ENCODE measurements at regions not wholly inside any gene's neighbourhood (a gene's known extent, or its start where the extent isn't known, plus 50 kb on each side); places are given as distances from the start of the nearest gene placed in this dataset.

- Histone ChIP-seq H2AFZ (no peak overlapping the region), H3K27me3 (no peaks in the 10 kb centered on the region), H3K79me2 (peaks cover 8% of the 10 kb centered on the region), H4K20me1 (ENCODE audit: insufficient read depth, poor library complexity, severe bottlenecking) (no peaks in the 10 kb centered on the region), H3K36me3 (replicated peaks; ENCODE audit: insufficient read depth, low read depth) (no peaks in the 10 kb centered on the region), H3K27ac (peak overlapping the region; percentile 95), H3K4me1 (ENCODE audit: insufficient read depth) (peaks cover 21% of the 10 kb centered on the region), H3K9me2 (replicated peaks; ENCODE audit: insufficient read depth) (no peaks in the 10 kb centered on the region), H3K4me3 (no peak overlapping the region), H3K9me3 (ENCODE audit: low read depth) (no peaks in the 10 kb centered on the region), H3K4me2 (no peak overlapping the region)
- 89% methylated on average over 4 of the region's 4 CpGs for WGBS (ENCODE audit: low lambda C conversion rate, missing lambda C conversion rate)
- TF ChIP-seq EZH2phosphoT487 (IDR thresholded peaks at IDR 0.05; ENCODE audit: low read depth, severe bottlenecking, unreplicated experiment) (no peak), CTCF (IDR thresholded peaks at IDR 0.05; ENCODE audit: poor library complexity) (no peak), EZH2 (IDR thresholded peaks at IDR 0.05; ENCODE audit: borderline replicate concordance) (no peak)
- peak; percentile 37 for DNase-seq (ENCODE audit: low spot score)
Measured at GRCh38 chr4:56252561-56253152, 134.6 kb downstream of the AASDH start.

GRCh38 chr4:56251556-56251955, 135.7 kb downstream of the AASDH start:
- Histone ChIP-seq H3K4me1 (ENCODE audit: insufficient read depth) (peaks cover 19% of the 10 kb centered on the region), H3K4me3 (no peak overlapping the region), H4K20me1 (ENCODE audit: insufficient read depth, poor library complexity, severe bottlenecking) (no peaks in the 10 kb centered on the region), H3K79me2 (peaks cover 8% of the 10 kb centered on the region), H3K4me2 (no peak overlapping the region), H3K9me3 (ENCODE audit: low read depth) (no peaks in the 10 kb centered on the region), H3K36me3 (replicated peaks; ENCODE audit: insufficient read depth, low read depth) (no peaks in the 10 kb centered on the region), H2AFZ (no peak overlapping the region), H3K27me3 (no peaks in the 10 kb centered on the region), H3K9me2 (replicated peaks; ENCODE audit: insufficient read depth) (no peaks in the 10 kb centered on the region), H3K27ac (no peak overlapping the region)
- no peak for DNase-seq (ENCODE audit: low spot score)
- WGBS (ENCODE audit: low lambda C conversion rate, missing lambda C conversion rate) = 92% methylated on average over 3 of the region's 3 CpGs
- TF ChIP-seq CTCF (IDR thresholded peaks at IDR 0.05; ENCODE audit: poor library complexity) = no peak
- no peak for TF ChIP-seq EZH2 (IDR thresholded peaks at IDR 0.05; ENCODE audit: borderline replicate concordance)
- TF ChIP-seq EZH2phosphoT487 (IDR thresholded peaks at IDR 0.05; ENCODE audit: low read depth, severe bottlenecking, unreplicated experiment) = no peak

GRCh38 chr4:56250776-56251175, 136.5 kb downstream of the AASDH start:
- H3K27ac ChIP-seq = no peak overlapping the region
- peaks cover 6% of the 10 kb centered on the region for H3K79me2 ChIP-seq
- no peak overlapping the region for H3K4me2 ChIP-seq
- H2AFZ ChIP-seq = no peak overlapping the region
- no peaks in the 10 kb centered on the region for H4K20me1 ChIP-seq (ENCODE audit: insufficient read depth, poor library complexity, severe bottlenecking)
- 86% methylated on average over 2 of the region's 2 CpGs for WGBS (ENCODE audit: low lambda C conversion rate, missing lambda C conversion rate)
- no peaks in the 10 kb centered on the region for H3K9me2 ChIP-seq (replicated peaks; ENCODE audit: insufficient read depth)
- H3K4me3 ChIP-seq = no peak overlapping the region
- H3K27me3 ChIP-seq = no peaks in the 10 kb centered on the region
- H3K36me3 ChIP-seq (replicated peaks; ENCODE audit: insufficient read depth, low read depth) = no peaks in the 10 kb centered on the region
- peaks cover 19% of the 10 kb centered on the region for H3K4me1 ChIP-seq (ENCODE audit: insufficient read depth)
- no peaks in the 10 kb centered on the region for H3K9me3 ChIP-seq (ENCODE audit: low read depth)
- DNase-seq (ENCODE audit: low spot score) = no peak
- TF ChIP-seq EZH2phosphoT487 (IDR thresholded peaks at IDR 0.05; ENCODE audit: low read depth, severe bottlenecking, unreplicated experiment) = no peak
- TF ChIP-seq EZH2 (IDR thresholded peaks at IDR 0.05; ENCODE audit: borderline replicate concordance) = no peak
- no peak for TF ChIP-seq CTCF (IDR thresholded peaks at IDR 0.05; ENCODE audit: poor library complexity)
